ENCODE measurements at regions not wholly inside any gene's neighbourhood (a gene's known extent, or its start where the extent isn't known, plus 50 kb on each side); places are given as distances from the start of the nearest gene placed in this dataset.

DNA sequence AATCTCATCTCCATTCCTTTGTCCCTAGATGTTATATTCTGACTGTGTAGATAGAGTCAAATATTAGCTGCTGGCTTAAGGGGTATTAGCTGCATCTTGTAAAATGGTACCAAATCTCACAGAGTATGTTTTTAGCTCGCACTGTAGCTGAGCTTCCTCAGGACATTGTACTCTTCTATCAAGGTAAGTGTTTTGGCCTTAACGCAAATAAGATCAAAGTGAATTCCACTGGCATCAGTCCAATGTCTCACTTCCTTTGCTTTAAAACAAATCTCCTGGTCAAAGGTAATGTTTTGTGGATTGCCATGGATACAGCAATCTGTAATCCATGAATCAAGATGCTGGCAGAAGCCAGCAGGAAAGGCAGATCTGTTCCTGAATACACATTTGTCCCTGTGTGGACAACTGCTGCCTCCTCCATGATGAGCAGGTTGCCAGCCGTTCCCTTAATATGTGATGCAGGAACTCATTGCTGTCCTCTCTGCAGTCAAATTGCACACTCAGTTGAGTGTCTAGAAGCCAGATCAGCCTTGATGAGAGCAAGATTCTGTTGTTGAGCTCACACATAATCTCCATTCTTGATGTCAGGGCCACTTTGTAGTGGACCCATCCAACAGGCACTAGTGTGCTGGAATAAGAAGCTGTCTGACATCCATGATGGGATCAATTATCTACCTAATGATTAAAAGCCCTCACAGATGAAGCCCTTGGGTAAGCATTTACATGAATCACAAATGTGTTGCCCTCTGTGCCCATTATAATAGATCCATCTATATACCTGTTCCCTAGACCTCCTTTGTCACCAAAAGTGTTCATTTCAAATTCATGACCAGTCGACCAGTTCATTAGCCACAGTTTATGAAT lies 96.6 kb upstream of the AGTR1 start:
- no peaks in the 10 kb centered on the region for H3K36me3 Mint-ChIP-seq (ENCODE audit: low read depth)
- no peaks in the 10 kb centered on the region for H3K4me1 Mint-ChIP-seq (ENCODE audit: low read depth)
- H3K27me3 Mint-ChIP-seq, result no peaks in the 10 kb centered on the region
- no peak overlapping the region for H3K4me3 Mint-ChIP-seq
- no peak overlapping the region for H3K27ac Mint-ChIP-seq
- intact Hi-C loops (cut with micrococcal nuclease), result no loop called here
- H3K9me3 Mint-ChIP-seq, result no peaks in the 10 kb centered on the region

GRCh38 chr3:148601766-148602685 lies 95.7 kb upstream of the AGTR1 start:
- H3K9me3 Mint-ChIP-seq, result no peaks in the 10 kb centered on the region
- no peaks in the 10 kb centered on the region for H3K27me3 Mint-ChIP-seq
- H3K27ac Mint-ChIP-seq, result no peak overlapping the region
- intact Hi-C loops (cut with micrococcal nuclease), result no loop called here
- H3K4me1 Mint-ChIP-seq (ENCODE audit: low read depth), result no peaks in the 10 kb centered on the region
- H3K36me3 Mint-ChIP-seq (ENCODE audit: low read depth), result no peaks in the 10 kb centered on the region
- H3K4me3 Mint-ChIP-seq, result no peak overlapping the region

DNA sequence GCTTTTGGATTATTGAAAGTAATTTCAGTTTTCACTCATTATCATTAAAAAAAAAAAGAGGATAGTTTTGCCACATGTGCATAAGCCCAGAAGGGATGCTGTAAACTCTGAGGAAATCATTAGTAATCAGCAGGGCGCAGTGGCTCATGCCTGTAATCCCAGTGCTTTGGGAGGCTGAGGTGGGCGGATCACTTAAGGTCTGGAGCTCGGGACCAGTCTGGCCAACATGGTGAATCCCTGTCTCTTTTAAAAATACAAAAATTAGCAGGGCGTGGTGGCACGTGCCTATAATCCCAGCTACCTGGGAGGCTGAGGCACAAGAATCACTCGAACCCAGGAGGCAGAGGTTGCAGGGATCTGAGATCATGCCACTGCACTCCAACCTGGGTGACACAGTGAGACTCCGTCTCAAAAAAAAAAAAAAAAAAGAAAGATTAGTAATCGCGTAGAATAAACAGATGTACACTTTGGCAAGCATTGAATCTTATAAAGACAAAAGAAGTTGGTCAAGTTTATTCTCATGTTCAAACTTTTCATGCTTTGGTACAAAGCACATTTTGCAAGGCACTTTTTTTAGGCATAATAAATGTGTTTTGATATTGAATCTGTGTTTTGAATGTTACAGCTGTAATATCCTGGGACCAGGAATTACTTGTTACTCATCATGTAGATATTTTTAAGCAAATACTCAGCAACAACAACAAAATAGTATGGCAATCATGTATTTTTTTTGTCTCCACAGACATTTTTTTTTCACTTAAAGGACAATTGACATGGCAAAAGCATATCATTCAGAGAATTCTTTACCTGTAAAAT lies 93.2 kb upstream of the AGTR1 start:
- Mint-ChIP-seq H3K36me3 (ENCODE audit: low read depth) (no peaks in the 10 kb centered on the region), H3K4me3 (no peak overlapping the region), H3K27ac (no peak overlapping the region), H3K27me3 (no peaks in the 10 kb centered on the region), H3K4me1 (ENCODE audit: low read depth) (no peaks in the 10 kb centered on the region), H3K9me3 (no peaks in the 10 kb centered on the region)
- intact Hi-C loops (cut with micrococcal nuclease), result no loop called here

- intact Hi-C loops (cut with micrococcal nuclease), result no loop called here
- Mint-ChIP-seq H3K4me3 (no peak overlapping the region), H3K27me3 (no peaks in the 10 kb centered on the region), H3K27ac (no peak overlapping the region), H3K36me3 (ENCODE audit: low read depth) (no peaks in the 10 kb centered on the region), H3K9me3 (no peaks in the 10 kb centered on the region), H3K4me1 (ENCODE audit: low read depth) (no peaks in the 10 kb centered on the region)
These were observed 92.2 kb upstream of the AGTR1 start for GRCh38 chr3:148605521-148605920.

DNA sequence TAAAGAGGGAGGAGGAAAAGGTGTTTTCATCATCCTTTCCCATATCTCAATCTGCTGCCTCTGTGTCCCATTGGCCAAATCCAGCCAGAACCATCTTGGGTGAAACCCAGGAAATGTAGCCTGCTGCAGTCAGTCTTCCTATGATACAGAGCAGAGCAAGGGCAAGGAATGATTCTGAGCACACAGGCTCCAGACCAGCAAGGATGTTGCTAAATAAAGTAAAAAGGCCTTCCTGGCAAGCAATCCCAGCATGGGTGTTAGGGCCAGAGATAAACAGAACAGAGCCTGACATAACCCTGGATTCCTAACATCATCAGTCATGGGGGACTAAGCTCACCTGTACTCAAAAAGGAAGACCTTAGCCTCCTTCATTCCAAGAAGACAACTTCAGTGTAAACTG lies 90.7 kb upstream of the AGTR1 start:
- Mint-ChIP-seq H3K4me1 (ENCODE audit: low read depth) (no peaks in the 10 kb centered on the region), H3K27ac (no peak overlapping the region), H3K4me3 (no peak overlapping the region), H3K36me3 (ENCODE audit: low read depth) (no peaks in the 10 kb centered on the region), H3K9me3 (no peaks in the 10 kb centered on the region), H3K27me3 (no peaks in the 10 kb centered on the region)
- intact Hi-C loops (cut with micrococcal nuclease), result no loop called here

DNA sequence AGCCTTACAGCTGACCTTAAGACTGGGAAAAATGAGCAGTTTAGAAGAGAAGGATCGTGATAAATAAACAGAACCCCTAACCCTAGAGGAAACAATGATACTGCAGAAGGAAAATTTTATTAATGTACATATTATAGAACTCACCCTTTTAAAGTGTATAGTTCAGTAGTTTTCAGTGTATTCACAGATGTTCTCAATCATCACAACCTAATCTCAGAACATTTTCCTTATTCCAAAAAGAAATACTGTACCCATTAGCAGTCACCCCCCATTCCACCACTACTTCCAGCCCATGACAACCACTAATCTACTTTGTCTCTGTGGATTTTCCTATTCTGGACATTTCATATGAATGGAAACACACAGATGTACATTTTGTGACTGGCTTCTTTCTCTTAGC lies 90.2 kb upstream of the AGTR1 start:
- Mint-ChIP-seq H3K9me3 (no peaks in the 10 kb centered on the region), H3K36me3 (ENCODE audit: low read depth) (no peaks in the 10 kb centered on the region), H3K27ac (no peak overlapping the region), H3K27me3 (no peaks in the 10 kb centered on the region), H3K4me1 (ENCODE audit: low read depth) (no peaks in the 10 kb centered on the region), H3K4me3 (no peak overlapping the region)
- intact Hi-C loops (cut with micrococcal nuclease), result no loop called here

GRCh38 chr3:148612278-148612677 lies 85.4 kb upstream of the AGTR1 start:
- Mint-ChIP-seq H3K27me3 (no peaks in the 10 kb centered on the region), H3K4me3 (no peak overlapping the region), H3K27ac (no peak overlapping the region), H3K4me1 (ENCODE audit: low read depth) (no peaks in the 10 kb centered on the region), H3K36me3 (ENCODE audit: low read depth) (no peaks in the 10 kb centered on the region), H3K9me3 (no peaks in the 10 kb centered on the region)
- intact Hi-C loops (cut with micrococcal nuclease), result no loop called here

GRCh38 chr3:148615382-148615781 lies 82.3 kb upstream of the AGTR1 start:
- Mint-ChIP-seq H3K4me1 (ENCODE audit: low read depth) (no peaks in the 10 kb centered on the region), H3K27me3 (no peaks in the 10 kb centered on the region), H3K36me3 (ENCODE audit: low read depth) (no peaks in the 10 kb centered on the region), H3K4me3 (no peak overlapping the region), H3K9me3 (no peaks in the 10 kb centered on the region), H3K27ac (no peak overlapping the region)
- intact Hi-C loops (cut with micrococcal nuclease), result no loop called here

GRCh38 chr3:148625095-148625736 lies 72.5 kb upstream of the AGTR1 start:
- Mint-ChIP-seq H3K4me1 (ENCODE audit: low read depth) (no peaks in the 10 kb centered on the region), H3K36me3 (ENCODE audit: low read depth) (no peaks in the 10 kb centered on the region), H3K4me3 (no peak overlapping the region), H3K9me3 (no peaks in the 10 kb centered on the region), H3K27me3 (no peaks in the 10 kb centered on the region), H3K27ac (no peak overlapping the region)
- intact Hi-C loops (cut with micrococcal nuclease), result no loop called here

GRCh38 chr3:148625991-148626390 lies 71.7 kb upstream of the AGTR1 start:
- Mint-ChIP-seq H3K9me3 (peaks cover 2% of the 10 kb centered on the region), H3K4me3 (no peak overlapping the region), H3K27me3 (no peaks in the 10 kb centered on the region), H3K4me1 (ENCODE audit: low read depth) (no peaks in the 10 kb centered on the region), H3K27ac (no peak overlapping the region), H3K36me3 (ENCODE audit: low read depth) (no peaks in the 10 kb centered on the region)
- intact Hi-C loops (cut with micrococcal nuclease), result no loop called here

GRCh38 chr3:148629006-148629405 lies 68.7 kb upstream of the AGTR1 start:
- peaks cover 25% of the 10 kb centered on the region for H3K9me3 Mint-ChIP-seq
- H3K4me1 Mint-ChIP-seq (ENCODE audit: low read depth), result no peaks in the 10 kb centered on the region
- H3K4me3 Mint-ChIP-seq, result no peak overlapping the region
- H3K36me3 Mint-ChIP-seq (ENCODE audit: low read depth), result no peaks in the 10 kb centered on the region
- intact Hi-C loops (cut with micrococcal nuclease), result no loop called here
- H3K27ac Mint-ChIP-seq, result no peak overlapping the region
- H3K27me3 Mint-ChIP-seq, result no peaks in the 10 kb centered on the region

DNA sequence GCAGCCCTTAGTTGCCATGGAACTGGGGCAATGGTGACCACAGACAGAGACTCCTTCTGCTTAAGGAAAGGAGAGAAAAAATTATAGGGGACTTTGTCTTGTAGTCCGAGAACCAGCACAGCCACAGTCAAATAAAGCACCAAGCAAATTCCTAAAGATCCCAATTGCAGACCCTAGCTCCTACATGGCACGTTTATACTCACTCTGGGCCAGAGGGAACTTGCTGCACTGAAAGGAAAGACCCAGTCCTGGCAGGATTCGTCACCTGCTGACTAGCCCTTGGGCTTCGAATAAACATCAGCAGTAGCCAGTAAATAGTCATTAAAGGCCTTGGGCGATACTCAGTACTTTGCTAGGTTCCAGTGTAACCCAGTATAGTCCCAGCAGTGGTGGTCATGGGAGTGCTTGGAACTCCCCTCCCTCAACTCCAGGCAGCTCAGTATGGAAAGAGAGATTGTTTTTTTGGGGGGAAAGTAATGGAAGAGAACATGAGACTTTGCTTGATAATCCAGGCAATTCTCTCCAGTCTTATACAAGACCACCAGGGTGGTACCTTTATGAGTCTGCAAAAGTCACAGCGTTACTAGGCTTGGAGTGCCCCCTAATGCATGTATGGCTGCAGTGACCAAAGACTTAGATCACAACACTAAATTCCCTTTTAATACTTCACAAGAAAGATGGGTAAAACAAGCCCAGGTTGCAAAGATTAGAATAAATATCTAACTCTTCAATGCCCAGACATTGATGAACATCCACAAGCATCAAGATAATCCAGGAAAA lies 66.4 kb upstream of the AGTR1 start:
- Mint-ChIP-seq H3K9me3 (peaks cover 25% of the 10 kb centered on the region), H3K36me3 (ENCODE audit: low read depth) (no peaks in the 10 kb centered on the region), H3K4me1 (ENCODE audit: low read depth) (no peaks in the 10 kb centered on the region), H3K27me3 (no peaks in the 10 kb centered on the region), H3K4me3 (no peak overlapping the region), H3K27ac (no peak overlapping the region)
- intact Hi-C loops (cut with micrococcal nuclease), result no loop called here

- H3K27ac Mint-ChIP-seq, result no peak overlapping the region
- H3K4me1 Mint-ChIP-seq (ENCODE audit: low read depth), result no peaks in the 10 kb centered on the region
- no peaks in the 10 kb centered on the region for H3K27me3 Mint-ChIP-seq
- H3K36me3 Mint-ChIP-seq (ENCODE audit: low read depth), result no peaks in the 10 kb centered on the region
- no peak overlapping the region for H3K4me3 Mint-ChIP-seq
- intact Hi-C loops (cut with micrococcal nuclease), result no loop called here
- no peaks in the 10 kb centered on the region for H3K9me3 Mint-ChIP-seq
These were observed 56.0 kb upstream of the AGTR1 start for GRCh38 chr3:148641722-148642121.
